ENCODE measurements at regions not wholly inside any gene's neighbourhood (a gene's known extent, or its start where the extent isn't known, plus 50 kb on each side); places are given as distances from the start of the nearest gene placed in this dataset.

DNA sequence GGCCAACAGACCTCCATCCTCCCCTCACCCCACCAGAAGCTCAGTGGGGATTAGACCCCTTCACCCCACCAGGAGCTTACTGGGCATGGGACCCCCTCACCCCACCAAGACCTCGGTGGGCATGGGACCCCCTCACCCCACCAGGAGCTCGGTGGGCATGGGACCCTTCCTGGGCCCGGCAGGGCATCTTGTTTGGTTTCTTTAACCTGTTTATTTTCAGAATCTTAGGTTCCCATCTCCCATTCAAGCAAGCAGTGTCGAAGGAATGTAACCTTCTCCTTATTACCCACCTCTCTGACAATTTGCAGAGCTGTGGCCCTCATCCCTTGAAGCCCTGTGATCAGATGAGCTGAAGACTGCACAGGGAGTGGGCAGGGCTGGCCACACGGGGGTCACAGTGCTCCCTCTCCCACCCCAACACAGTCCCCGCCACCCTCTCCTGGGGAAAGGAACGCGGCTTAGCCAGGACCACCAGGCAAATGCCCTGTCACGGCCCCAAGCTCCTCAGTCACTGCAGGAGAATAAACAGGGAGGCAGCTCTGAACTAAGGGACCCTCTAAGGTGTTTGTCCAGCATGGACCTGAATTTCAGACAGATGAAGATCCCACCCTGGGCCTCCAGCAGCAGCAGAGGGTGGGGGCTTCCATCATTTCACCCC lies 330.0 kb downstream of the NPHP4 start:
- in situ Hi-C loops (cut with MboI; ENCODE audit: low sequenced_read_pairs), result no loop called here

DNA sequence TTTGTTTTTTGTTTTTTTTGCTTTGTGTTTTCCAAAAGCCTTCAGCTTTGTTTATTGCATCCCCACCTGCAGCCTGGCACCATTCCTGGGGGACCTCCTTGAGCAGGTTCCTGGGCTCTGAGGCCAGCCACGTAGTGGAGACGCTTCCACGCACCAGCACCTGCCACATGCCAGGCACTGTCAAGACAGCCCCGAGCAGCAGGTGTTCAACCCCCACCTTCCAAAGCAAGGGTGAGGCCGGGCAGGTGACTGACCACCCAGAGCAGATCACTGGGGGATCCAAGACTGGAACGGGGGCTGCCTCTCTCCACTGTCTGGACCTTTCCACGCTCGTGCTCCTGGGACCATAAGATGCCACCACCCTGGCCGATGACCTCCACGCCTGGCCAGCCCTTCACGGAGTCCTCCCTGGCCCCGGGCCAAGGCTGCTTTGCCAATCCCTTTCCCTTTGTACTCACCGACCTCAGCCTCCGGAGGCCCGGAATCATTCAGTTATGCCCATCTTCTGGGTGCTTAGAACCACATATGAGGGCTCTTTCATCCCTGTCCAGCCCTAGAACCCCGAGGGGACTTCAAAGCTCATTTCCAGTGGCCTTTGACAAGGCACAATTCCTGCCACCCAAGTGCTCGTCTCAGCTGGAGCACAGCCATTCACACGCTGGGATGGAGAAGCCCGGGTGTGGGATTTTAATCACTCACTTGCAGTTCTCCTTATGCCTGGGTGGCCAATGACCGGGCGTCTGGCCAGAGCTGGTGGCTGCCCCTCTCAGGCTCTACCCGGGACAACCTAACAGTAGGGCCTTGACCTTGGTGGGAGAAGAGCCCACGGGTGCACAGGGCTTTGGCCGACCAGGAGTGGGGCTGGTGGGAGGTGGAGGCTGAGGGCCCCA lies 330.8 kb downstream of the NPHP4 start:
- in situ Hi-C loops (cut with MboI; ENCODE audit: low sequenced_read_pairs), result no loop called here

DNA sequence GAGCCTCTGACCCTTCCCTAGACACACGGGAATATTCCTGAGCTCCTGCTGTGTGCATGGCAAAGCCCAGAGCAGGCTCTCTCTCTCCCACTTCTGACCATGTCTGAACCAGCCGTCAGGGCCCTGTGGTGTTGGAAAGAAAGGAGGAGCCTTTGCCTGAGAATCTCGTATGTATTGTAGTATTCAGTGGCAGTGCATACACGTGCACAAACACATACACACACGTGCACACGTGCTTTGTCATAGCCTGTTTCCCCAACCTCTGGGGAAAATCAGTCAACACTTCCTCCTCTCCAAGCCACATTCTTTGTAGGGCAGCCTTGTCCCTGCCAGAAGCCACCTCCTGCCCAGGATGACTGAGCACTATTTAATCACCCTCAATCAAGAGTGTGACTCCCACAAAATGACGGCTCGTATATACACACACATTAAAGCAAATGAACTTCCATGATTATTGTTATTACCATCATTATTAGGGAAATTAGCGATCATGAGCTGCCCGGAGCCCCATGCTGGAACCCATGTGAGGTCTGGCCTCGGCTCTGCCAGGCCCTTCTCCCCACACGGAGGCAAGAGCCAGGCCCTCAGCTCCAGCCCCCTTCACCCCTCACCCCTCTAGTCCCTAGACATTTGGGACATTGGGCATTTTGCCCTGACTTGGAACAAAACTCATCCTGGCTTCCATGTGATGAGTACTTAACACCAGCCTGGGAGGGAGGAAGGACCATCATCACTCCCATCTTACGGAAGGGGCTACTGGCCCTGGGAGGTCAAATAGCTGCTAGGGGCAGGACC lies 331.9 kb downstream of the NPHP4 start:
- in situ Hi-C loops (cut with MboI; ENCODE audit: low sequenced_read_pairs), result no loop called here

DNA sequence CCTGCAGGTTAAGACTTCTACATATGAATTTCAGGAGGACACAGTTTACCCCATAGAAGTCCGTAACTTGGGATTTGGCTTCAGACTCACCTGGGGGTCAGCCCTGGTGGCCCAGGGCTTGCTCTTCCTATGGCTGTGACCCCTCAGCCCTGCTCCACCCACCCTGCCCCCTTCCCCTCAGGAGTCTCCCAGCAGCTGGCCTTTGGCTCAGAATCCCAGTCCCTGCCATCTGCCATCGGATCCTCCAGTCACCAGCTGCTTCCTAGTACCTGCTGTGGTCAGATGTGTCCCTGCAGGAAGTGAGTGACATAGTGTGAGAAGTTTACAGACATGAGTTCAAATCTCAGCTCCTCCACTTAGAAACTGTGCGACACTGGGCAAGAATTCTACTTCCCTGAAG lies 332.6 kb downstream of the NPHP4 start:
- in situ Hi-C loops (cut with MboI; ENCODE audit: low sequenced_read_pairs), result no loop called here

DNA sequence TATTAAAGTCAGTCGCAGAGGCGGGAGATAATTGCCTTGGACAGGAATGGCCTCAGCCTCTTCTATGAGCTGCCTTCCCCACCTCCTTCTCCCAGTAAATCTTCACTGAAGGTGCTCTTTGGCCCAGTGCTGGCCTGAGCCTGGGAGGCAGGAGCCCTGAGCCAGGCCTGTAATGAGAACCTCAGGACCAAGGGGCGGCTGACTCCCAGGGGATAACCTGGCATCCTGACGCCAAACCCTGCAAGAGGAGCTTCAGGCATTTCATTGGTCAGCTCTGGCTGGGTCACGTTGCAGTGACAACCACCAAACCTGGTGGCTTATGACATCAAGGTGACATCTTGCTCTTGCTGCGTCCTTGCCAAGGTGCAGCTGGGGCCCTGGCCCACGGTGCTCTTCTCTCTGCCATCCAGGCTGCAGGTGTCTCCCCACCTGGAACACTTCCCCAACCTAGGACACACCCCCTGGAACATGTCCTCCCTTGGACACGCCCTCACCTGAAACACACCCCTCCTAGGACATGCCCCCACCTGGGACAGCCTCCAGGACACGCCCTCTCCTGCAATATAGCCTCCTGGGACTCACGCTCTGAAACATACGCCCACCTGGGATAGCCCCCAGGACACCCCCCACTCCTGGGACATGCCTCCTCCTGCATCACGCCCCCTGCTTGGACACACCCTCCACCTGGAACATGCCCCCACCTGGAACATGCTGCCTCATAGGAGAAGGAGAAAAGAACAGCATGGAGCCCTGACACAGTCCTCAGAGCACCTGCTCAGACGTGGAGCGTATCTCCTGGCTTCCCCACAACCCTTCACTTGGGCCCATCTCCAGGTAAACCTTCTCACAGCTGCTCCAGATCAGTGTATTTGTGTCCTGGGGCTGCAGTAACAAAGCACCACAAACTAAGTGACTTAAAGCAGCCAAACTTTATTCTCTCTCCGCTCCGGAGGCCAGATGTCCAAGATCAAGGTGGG lies 333.6 kb downstream of the NPHP4 start:
- in situ Hi-C loops (cut with MboI; ENCODE audit: low sequenced_read_pairs), result no loop called here

DNA sequence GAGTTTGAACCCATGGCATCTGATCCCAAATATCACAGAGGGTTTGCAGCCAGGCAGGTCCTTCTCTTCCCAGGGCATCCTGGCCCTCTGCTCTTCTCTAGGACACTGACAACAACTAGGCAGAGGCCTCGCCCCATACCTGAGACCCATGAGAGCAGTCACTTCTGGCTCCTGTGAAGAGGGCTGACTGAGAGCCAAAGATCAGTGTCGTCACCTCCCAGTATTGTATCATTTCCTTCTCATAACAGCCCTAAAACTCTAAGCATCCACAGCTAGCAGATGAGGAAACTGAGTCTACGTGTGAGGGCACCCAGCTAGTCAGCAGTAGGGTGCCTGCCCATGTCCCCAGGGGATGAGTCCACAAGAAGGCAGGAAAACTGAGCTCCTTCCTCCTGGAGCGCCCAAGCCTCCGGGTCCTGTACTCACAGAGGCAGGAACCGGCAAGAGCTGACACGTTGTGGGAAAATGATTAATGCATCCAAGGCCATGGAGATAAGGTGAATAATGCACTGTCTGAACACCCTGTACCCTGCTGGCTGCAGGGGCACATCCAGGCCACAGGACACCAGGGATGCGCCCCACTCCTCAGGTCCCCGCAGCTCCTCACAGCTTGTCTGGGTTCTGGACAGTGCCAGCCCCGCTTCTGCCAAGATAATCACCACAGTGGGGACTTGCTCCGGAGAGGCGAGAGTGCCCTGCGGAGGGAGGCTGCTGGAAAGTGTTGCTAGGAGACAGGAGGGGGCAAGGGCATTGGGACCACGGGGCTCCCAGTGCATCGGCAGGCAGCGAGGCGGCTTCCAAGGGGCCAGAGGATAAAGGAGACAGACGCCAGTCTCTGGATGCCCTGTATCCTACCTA lies 340.0 kb downstream of the NPHP4 start:
- in situ Hi-C loops (cut with MboI; ENCODE audit: low sequenced_read_pairs), result no loop called here

DNA sequence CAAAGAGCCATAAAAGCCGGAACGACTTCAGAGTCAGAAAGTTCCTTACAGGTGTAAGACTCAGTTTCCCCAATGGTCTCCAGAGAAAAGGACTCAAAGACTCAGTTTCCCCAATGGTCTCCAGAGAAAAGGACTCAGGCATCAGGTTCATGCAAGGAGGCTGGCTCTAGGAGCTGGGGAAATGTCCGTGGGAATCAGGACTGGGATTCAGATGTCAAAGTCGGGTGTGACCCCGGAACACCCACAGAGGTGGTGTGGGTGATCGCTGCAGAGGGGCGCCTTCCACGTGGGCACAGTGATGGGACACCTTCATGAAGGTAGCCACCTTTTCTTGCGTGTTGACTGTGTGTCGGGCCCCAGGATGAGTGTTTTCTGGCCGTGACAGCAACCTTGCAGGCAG lies 340.8 kb downstream of the NPHP4 start:
- in situ Hi-C loops (cut with MboI; ENCODE audit: low sequenced_read_pairs), result no loop called here

DNA sequence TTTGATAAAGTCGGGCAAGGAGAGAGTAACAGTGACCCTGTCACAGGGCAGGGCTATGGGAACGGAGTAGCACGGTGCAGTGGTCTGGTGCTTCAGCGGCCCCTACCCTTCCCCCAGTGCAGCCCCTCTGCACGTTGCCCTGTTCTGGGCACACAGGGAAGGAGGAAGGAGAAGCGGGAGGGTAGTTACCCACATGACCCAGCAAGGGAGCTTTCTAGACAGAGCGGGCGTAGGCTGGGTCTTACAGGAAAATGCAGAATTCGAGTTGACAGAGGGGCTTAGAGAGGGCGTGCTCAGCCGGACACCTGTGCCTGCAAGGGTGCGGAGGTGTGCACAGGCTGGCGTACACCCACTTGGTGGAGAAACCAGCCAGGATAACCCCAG lies 341.2 kb downstream of the NPHP4 start:
- in situ Hi-C loops (cut with MboI; ENCODE audit: low sequenced_read_pairs), result no loop called here

DNA sequence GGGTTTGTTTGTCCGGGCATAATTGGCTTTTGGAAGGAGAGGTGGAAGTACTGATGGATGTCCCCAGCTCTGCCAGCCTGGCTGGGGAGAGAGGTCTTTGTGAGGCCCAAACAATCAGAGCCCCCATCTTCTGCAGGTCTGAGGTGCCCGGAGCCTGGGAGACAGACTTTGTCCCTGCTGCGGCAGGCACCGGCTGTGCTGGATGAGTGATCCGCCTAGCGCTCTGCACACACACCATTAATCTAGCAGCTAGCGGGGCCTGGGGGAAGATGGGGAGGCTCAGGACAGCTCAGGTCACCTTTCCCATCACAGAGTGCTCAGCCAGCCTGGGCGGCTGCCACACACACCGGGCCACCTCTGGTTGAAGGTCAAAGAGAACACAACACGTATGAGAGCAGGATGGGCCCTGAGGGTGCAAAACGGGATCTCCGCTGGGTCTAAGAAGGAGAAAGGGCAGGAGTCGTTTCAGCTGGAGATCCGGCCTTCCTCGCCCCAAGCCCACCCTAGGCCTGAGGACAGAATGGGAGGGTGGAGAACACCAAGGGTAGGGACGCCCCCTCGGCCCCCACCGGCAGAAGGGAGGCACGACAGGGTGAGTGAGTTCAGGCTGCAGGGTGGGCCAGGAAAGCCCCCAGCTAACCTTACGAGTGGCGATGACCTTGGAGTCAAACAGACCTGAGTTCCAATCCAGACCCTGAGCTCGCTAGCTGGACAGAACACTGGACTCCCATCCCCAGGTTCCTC lies 341.8 kb downstream of the NPHP4 start:
- in situ Hi-C loops (cut with MboI; ENCODE audit: low sequenced_read_pairs), result no loop called here

DNA sequence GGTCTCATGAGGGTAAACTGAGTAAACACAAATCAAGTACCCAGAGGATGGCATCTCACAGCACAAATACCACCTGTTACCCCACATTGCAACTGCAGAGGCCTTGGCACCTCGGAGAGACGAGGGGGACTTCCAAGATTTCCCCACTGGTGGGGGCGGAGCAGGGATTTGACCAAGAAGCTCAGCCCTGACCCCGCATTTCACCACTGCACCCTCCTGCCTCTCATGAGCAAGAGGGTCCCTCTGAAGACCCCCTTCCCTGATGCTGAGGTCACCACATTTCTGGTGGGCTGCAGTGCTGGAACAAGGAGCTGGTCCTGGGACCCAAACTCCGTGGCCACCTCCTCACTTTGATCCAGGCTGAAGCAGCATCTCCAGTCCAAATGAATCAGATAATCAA lies 342.4 kb downstream of the NPHP4 start:
- in situ Hi-C loops (cut with MboI; ENCODE audit: low sequenced_read_pairs), result no loop called here

DNA sequence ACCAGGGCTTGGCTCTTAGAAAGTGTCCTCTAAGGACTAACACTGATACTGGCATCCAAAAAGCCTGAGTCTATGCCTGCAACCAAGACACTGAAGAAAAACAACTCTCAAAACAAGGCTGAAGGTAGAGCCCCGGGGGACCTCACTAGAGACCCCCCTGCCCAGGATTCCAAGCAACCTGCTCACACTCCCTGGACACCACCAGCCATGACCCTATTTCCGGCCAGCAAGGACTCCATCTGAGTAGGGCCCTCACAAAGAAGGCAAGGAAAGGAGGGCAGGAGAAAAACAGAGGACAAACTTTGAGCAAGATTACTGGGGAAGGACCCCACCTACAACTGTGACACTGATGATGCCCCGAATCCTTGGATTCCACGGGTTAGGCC lies 343.1 kb downstream of the NPHP4 start:
- in situ Hi-C loops (cut with MboI; ENCODE audit: low sequenced_read_pairs), result no loop called here

DNA sequence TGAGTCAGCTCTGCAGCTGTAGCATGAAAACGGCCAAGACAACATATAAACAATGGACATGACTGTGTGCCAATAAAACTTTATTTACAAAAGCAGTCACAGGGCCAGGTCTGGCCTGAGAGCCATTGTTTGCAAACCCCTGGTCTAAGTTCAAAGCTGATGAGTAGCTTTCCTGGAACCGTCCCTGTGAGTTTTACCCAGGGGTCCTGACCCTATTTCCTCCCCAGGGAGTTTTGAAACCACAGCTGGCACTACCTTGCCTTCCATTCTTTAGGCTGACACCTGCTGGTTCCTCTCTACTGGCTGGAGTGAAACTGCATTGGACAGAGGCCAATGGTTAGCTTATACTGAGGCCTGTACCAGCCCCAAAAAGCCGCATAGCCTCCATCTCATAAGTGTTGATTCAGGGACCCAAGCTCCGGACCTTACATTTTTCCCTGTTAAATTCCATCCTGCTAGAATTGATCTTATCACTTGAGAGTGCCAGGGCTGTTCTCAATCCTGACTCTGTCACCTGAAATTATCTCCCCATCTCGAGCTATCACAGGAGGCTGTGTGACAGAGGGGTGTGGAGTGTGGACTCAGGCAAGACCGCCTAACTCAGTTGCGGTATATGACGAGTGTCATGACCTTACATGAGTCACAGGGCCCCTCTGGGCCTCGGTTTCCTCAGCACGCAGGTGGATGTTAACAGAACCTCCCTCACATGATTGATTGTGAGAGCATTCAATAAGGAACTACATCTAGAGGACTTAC lies 343.6 kb downstream of the NPHP4 start:
- in situ Hi-C loops (cut with MboI; ENCODE audit: low sequenced_read_pairs), result no loop called here

DNA sequence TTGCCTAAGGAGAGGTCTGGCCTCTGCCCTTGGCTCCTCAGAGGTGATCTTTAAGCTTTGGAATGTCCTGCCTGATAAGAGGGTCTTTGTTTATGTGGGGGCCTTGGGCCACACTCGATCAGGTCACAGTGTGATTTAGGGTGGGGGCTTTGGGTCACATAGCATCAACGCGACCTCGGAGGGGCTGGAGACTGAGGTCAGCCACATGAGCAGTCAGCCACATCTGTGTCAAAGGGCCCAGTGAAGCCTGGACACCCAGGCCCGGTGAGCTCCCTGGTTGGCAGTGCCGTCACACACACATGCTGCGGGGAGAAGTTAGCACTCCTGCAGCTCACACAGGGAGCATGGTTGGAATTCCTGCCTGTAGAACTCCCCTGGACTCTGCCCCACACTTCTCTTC lies 345.0 kb downstream of the NPHP4 start:
- in situ Hi-C loops (cut with MboI; ENCODE audit: low sequenced_read_pairs), result no loop called here

DNA sequence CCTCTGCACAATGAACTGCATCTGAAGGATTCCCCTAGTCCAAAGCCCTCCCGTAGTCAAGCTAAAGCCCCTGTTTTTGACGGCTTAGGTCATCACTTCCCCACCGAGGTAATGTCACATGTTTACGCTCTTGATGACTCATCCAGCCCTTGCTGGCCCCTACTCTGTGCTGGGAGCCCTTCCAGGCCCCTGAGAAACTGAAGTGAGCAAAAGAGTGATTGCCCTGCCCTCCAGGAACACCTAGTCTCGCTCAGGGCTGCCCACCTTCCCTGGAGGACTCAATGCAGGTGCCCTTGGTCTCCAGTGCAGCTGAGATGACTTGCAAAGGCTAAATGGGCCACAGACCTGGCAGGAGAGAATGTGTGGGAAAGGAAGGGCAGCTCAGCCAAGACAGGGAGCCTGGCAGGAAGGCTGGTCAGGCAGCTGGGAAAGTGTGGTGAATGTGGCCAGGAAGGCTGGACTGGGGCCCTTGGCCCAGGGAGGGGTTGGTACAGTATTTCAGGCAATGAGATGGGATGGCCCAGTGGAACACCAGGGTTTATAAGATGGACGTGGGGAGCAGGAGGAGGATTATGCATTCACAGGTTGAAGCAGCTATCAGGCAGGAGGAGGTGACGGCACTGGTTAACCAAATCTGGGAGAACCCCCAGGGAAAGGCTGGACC lies 345.6 kb downstream of the NPHP4 start:
- in situ Hi-C loops (cut with MboI; ENCODE audit: low sequenced_read_pairs), result no loop called here

DNA sequence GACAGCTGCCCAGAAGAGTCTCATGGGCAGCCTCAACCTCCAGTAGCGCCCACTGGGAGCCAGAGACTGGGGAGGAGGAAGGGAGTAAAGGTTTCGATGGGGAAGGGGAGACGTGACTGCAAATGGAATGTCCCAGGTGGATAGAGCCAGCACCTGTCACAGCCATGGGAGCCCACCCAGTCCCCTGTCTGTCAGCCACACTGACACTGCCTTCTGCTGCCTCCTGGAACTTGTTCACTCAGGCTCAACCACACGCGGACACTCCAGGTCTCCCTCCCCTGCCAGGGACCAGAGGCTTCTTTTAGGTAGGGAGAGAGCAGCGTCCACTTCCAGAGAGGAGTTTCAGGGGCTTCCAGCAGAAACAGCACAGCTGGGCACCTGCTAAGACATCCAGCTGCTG lies 346.3 kb downstream of the NPHP4 start:
- in situ Hi-C loops (cut with MboI; ENCODE audit: low sequenced_read_pairs), result no loop called here

DNA sequence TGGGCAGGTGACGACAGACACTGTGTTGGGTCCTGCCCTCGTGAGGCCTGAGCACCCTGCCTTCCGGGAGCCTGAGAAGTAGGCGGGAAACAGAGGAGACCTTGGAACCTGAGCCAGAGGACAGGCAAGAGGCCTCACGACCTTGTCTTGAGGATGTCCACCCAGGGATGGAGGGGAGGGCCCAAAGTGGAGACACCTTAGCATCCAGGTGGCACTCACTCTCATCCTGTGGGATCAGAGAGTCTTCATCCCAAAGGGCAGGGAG lies 347.2 kb downstream of the NPHP4 start:
- in situ Hi-C loops (cut with MboI; ENCODE audit: low sequenced_read_pairs), result no loop called here

DNA sequence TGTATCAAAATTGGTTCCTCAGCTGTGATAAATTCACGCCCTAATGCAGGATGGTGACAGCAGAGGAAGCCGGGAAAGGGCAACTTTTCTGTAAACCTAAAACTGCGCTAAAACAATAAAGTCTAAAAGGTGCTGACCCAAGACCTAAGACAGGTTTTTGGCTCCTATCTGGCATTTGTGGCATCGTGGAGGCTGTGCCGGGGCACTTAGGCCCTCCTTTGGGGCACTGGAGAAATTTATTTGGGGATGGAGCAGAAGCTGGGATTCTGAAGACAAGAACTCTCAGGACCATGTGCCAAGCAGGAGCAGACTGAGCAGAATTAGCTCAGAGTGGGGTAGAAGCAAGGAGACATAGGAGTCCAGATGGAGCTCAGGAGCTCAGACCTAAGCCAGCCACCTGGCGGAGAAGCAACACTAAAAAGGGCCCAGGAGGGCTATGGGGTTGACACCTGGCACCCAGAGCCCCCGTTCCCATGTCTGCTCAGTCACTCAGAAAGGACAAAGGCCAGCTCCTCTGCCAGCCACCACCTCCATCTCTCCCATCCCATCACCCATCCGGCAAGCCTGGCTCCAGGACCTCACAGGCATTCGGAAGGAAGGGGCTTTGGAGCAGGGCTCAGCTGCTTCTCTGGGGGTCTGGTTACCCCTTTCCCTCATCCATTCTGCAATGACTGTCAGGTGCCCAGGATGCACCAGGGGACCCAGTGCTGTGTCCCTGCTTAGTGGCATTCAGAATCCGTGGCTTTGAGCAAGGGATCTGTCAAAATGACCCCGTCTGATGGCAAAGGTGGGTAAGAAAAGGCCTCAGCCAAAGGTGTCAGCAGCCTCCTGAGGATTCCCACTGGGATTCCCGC lies 347.7 kb downstream of the NPHP4 start:
- in situ Hi-C loops (cut with MboI; ENCODE audit: low sequenced_read_pairs), result no loop called here

All from HL-60/S4 (cell line).